ENCODE measurements at regions not wholly inside any gene's neighbourhood (a gene's known extent, or its start where the extent isn't known, plus 50 kb on each side); places are given as distances from the start of the nearest gene placed in this dataset.

- DNase-seq (ENCODE audit: low read depth): no peak
- TF ChIP-seq, protein P1, sequence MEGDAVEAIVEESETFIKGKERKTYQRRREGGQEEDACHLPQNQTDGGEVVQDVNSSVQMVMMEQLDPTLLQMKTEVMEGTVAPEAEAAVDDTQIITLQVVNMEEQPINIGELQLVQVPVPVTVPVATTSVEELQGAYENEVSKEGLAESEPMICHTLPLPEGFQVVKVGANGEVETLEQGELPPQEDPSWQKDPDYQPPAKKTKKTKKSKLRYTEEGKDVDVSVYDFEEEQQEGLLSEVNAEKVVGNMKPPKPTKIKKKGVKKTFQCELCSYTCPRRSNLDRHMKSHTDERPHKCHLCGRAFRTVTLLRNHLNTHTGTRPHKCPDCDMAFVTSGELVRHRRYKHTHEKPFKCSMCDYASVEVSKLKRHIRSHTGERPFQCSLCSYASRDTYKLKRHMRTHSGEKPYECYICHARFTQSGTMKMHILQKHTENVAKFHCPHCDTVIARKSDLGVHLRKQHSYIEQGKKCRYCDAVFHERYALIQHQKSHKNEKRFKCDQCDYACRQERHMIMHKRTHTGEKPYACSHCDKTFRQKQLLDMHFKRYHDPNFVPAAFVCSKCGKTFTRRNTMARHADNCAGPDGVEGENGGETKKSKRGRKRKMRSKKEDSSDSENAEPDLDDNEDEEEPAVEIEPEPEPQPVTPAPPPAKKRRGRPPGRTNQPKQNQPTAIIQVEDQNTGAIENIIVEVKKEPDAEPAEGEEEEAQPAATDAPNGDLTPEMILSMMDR (IDR thresholded peaks at IDR 0.05; ENCODE audit: insufficient read depth, low read depth, low read length, missing control alignments): no peak
- no peak overlapping the region for H3K4me3 ChIP-seq (ENCODE audit: low read depth, low read length)
These were observed 189.8 kb downstream of the KLF13 start for GRCh38 chr15:31516440-31516839.

DNA sequence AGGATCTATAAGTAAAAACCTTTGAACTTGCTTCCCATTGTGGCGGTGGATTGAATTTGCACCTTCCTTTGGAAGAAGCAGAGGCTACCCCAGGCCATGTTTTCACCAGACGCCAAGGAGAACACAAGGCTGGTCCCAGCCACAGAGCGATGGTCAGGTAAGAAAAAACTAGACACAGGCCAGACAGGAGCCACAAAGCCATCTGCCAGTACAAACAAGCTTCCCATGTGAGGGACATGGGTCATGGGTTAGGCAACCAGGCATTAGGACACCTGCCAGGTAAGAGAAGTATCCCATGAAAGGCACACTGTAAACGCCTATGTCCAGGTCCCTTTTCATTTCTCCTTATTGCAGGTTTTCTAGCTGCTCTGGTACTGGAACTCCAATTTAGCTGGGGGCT, 190.2 kb downstream of the KLF13 start:
- no peak overlapping the region for H3K4me3 ChIP-seq (ENCODE audit: low read depth, low read length)
- TF ChIP-seq, protein P1 (IDR thresholded peaks at IDR 0.05; ENCODE audit: insufficient read depth, low read depth, low read length, missing control alignments): no peak
- no peak for DNase-seq (ENCODE audit: low read depth)

DNA sequence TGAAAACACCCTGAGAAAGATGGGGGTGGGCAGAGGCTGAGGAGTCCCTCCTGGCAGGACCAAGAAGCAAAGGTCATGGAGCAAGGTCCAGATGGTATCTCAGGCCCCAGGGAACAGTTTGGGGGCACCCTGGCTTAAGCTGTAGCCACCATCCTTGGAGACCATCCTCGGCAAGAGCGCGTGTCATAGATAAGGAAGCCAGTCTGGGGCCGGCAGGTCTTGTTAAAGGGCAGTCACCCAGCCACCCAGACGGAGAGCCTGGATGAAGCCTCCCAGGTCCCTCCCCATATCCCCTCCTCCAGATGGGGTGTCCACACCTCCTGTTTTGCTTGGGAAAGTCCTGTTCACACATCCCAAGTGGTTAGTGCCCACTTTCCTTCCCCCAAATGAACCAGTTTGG, 191.1 kb downstream of the KLF13 start:
- no peak overlapping the region for H3K4me3 ChIP-seq (ENCODE audit: low read depth, low read length)
- TF ChIP-seq, protein P1 (IDR thresholded peaks at IDR 0.05; ENCODE audit: insufficient read depth, low read depth, low read length, missing control alignments): no peak
- DNase-seq (ENCODE audit: low read depth): no peak

- H3K4me3 ChIP-seq (ENCODE audit: low read depth, low read length): no peak overlapping the region
- TF ChIP-seq, protein P1 (IDR thresholded peaks at IDR 0.05; ENCODE audit: insufficient read depth, low read depth, low read length, missing control alignments): no peak
- no peak for DNase-seq (ENCODE audit: low read depth)
These were observed 195.4 kb downstream of the KLF13 start for GRCh38 chr15:31522028-31522427.

- TF ChIP-seq, protein P1 (IDR thresholded peaks at IDR 0.05; ENCODE audit: insufficient read depth, low read depth, low read length, missing control alignments): no peak
- H3K4me3 ChIP-seq (ENCODE audit: low read depth, low read length): no peak overlapping the region
- no peak for DNase-seq (ENCODE audit: low read depth)
These were observed 196.5 kb downstream of the KLF13 start for GRCh38 chr15:31523027-31523654.

- no peak overlapping the region for H3K4me3 ChIP-seq (ENCODE audit: low read depth, low read length)
- TF ChIP-seq, protein P1 (IDR thresholded peaks at IDR 0.05; ENCODE audit: insufficient read depth, low read depth, low read length, missing control alignments): no peak
- no peak for DNase-seq (ENCODE audit: low read depth)
These were observed 197.0 kb downstream of the KLF13 start for GRCh38 chr15:31523655-31524049.

GRCh38 chr15:31525185-31525695, 198.6 kb downstream of the KLF13 start:
- no peak overlapping the region for H3K4me3 ChIP-seq (ENCODE audit: low read depth, low read length)
- no peak for DNase-seq (ENCODE audit: low read depth)
- TF ChIP-seq, protein P1 (IDR thresholded peaks at IDR 0.05; ENCODE audit: insufficient read depth, low read depth, low read length, missing control alignments): no peak
